BJ (cell line): ENCODE measurements at regions not wholly inside any gene's neighbourhood (a gene's known extent, or its start where the extent isn't known, plus 50 kb on each side); places are given as distances from the start of the nearest gene placed in this dataset.
A peak's percentile ranks its signal among the peaks of the same experiment; 100 is the strongest.
"Not testable (repeated sequence)": the region's sequence is repeated elsewhere in the genome, so short reads cannot be mapped to it uniquely, and the experiment has no call there.

Experiments
- CTCF ChIA-PET: fragments of 350-600 bp; formaldehyde crosslinking; extraction: SDS; loops from one replicate; lab custom pipeline; 2021; ENCODE audit warnings: antibody characterized with exemption, inconsistent platforms; lab: Yijun Ruan, JAX
- POLR2A ChIA-PET: fragments of 300-600 bp; sonication (Branson Sonifier 250); formaldehyde crosslinking; extraction: SDS; loops from one replicate; lab custom pipeline; 2021; ENCODE audit warnings: antibody characterized with exemption; lab: Charles Lee
- DNase-seq: peaks from one replicate; pipeline ENCODE4 v3.0.0-alpha.2; 2011; ENCODE audit warnings: low read depth
- H3K27me3 ChIP-seq: 2 replicates; pipeline ENCODE4 v1.6.0; 2011; ENCODE audit warnings: low read length; ENCODE audit not compliant: control insufficient read depth, insufficient read depth
- H3K36me3 ChIP-seq: 2 replicates; pipeline ENCODE4 v1.5.1; 2011; ENCODE audit warnings: low read length; ENCODE audit not compliant: control insufficient read depth, insufficient read depth
- H3K4me3 ChIP-seq: 2 replicates; pipeline ENCODE4 v1.5.1; 2011; ENCODE audit warnings: low read depth, mild to moderate bottlenecking, control low read depth, low read length
- TF ChIP-seq, protein P1 (sequence below): IDR thresholded peaks from 2 replicates; pipeline ENCODE4 v1.5.1; 2011; ENCODE audit warnings: low read depth, mild to moderate bottlenecking, control low read depth, inconsistent platforms, low read length, moderate library complexity; ENCODE audit not compliant: insufficient read depth

DNA sequence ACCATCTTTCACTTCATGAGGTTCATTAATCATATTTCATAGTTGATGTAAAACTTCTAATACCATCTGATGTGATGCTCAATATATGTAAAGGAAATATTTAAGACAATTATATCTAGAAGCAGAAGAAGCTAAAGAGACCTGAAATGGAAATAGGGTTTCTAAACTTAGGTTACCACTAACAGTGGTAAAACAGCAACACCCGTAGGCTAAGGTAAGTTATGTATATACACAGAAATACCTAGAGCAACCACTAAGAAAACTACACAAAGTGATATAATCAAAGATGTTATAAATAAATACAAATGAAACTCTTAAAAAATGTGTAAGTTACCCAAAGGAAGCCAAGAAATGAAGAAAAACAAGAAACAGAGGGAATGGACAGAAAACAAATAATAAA lies 61.1 kb upstream of the TNFSF4 start:
- no peak for DNase-seq
- POLR2A ChIA-PET: interaction anchor here (0.7 kb wide), 1 partner anchor 13 kb away, joined by 5 read pairs; no protein-coding TSS in a partner anchor
- CTCF ChIA-PET: interaction anchor here (0.7 to 1.0 kb wide), 2 partner anchors 10 to 524 kb away, joined by 3 read pairs; no protein-coding TSS in a partner anchor
- TF ChIP-seq, protein P1, sequence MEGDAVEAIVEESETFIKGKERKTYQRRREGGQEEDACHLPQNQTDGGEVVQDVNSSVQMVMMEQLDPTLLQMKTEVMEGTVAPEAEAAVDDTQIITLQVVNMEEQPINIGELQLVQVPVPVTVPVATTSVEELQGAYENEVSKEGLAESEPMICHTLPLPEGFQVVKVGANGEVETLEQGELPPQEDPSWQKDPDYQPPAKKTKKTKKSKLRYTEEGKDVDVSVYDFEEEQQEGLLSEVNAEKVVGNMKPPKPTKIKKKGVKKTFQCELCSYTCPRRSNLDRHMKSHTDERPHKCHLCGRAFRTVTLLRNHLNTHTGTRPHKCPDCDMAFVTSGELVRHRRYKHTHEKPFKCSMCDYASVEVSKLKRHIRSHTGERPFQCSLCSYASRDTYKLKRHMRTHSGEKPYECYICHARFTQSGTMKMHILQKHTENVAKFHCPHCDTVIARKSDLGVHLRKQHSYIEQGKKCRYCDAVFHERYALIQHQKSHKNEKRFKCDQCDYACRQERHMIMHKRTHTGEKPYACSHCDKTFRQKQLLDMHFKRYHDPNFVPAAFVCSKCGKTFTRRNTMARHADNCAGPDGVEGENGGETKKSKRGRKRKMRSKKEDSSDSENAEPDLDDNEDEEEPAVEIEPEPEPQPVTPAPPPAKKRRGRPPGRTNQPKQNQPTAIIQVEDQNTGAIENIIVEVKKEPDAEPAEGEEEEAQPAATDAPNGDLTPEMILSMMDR: no peak
- H3K27me3 ChIP-seq: no peaks in the 10 kb centered on the region
- H3K36me3 ChIP-seq: no peaks in the 10 kb centered on the region
- no peak overlapping the region for H3K4me3 ChIP-seq

DNA sequence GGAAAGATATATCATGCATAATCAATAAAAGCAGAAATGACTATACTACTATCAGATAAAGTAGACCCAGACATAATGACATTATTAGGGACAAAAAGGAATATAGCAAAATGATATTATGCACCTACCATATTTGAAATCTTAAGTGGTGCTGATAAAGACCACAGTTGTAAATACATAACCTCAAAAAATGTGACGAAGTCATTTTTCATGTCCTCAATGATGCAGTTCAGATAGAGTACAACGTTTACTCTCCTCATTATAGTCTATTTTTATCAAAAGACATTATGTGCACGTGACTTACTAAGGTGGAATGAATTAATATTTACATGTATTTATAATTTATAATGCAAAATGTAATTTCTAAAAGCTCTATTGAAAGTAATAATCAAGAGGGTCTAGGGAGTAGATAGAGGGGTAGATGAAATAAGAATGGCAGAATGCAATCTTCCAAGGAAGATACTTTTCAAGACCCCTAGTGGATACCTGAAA lies 61.7 kb upstream of the TNFSF4 start:
- DNase-seq: no peak
- H3K27me3 ChIP-seq: no peaks in the 10 kb centered on the region
- ChIA-PET POLR2A (no interaction called here), CTCF (no interaction called here)
- TF ChIP-seq, protein P1: no peak
- H3K4me3 ChIP-seq: no peak overlapping the region
- H3K36me3 ChIP-seq: no peaks in the 10 kb centered on the region

DNA sequence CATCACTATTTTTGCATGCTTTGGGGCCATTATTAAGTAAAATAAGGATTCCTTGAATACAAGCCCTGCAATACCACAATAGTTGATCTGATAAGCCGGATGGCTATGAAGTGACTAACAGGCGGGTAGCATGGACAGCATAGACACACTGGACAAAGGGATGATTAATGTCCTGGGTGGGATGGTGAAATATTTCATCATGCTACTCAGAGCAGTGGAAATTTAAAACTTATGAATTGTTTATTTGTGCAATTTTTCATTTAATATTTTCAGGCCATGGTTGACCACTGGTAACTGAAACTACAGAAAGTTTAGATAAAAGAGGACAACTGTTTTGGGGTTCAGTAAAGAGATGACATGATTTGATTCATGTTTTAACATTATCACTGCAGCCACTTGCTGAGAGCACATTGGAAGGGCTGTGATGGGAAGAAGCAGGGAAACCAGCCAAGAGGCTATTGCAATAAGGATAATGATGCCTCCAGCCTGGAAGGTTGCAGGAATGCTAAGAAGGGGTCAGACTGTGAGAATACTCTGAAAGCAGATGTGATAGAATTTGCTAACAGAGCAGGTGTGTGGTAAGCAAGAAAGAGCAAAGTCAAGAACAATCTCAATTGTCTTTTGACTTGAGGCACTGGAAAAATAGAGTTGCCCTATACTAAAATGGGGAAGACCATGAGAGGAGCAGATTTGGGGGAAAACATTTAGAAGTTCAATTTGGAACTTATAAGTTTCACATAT lies 62.5 kb upstream of the TNFSF4 start:
- ChIA-PET CTCF (interaction anchor here (0.7 kb wide), 1 partner anchor 340 kb away, joined by 3 read pairs; no protein-coding TSS in a partner anchor), POLR2A (interaction anchor here (0.7 kb wide), 1 partner anchor 739 kb away, joined by 3 read pairs; no protein-coding TSS in a partner anchor)
- TF ChIP-seq, protein P1: no peak
- Histone ChIP-seq H3K36me3 (no peaks in the 10 kb centered on the region), H3K4me3 (no peak overlapping the region), H3K27me3 (no peaks in the 10 kb centered on the region)
- peak; percentile 81 for DNase-seq

DNA sequence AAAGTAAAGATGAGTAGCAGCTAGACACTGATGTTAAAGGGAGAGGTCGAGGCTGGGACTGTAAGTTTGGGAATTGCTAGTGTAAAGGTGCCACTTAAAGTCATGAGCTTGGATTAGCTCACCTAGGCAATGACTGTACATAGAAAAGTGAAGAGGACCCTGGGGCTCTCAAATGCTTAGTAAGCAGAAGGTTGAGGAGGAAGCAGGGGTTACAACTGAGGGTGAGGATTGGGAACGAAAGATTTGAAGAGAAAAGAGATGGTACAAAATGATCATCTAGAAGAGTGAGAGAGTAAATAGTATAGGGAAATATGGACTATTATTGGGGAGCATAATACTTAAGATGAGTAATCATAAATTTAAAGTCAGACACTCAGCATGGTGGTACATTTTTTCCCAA lies 63.1 kb upstream of the TNFSF4 start:
- H3K4me3 ChIP-seq: no peak overlapping the region
- ChIA-PET POLR2A (interaction anchor here (0.7 kb wide), 1 partner anchor 739 kb away, joined by 3 read pairs; no protein-coding TSS in a partner anchor), CTCF (interaction anchor here (0.7 to 0.9 kb wide), 2 partner anchors 15 to 341 kb away, joined by 3 to 4 read pairs; no protein-coding TSS in a partner anchor)
- no peaks in the 10 kb centered on the region for H3K27me3 ChIP-seq
- DNase-seq: no peak
- no peaks in the 10 kb centered on the region for H3K36me3 ChIP-seq
- TF ChIP-seq, protein P1: no peak

DNA sequence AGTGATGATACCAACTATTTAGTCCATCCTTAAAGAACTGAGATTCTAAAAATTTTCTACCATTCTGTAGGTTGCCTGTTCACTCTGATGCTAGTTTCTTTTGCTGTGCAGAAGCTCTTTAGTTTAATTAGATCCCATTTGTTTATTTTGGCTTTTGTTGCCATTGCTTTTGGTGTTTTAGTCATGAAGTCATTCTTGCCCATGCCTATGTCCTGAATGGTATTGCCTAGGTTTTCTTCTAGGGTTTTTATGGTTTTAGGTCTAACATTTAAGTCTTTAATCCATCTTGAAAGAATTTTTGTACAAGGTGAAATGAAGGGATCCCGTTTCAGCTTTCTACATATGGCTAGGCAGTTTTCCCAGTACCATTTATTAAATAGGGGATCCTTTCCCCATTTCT lies 63.9 kb upstream of the TNFSF4 start:
- POLR2A ChIA-PET: interaction anchor here (0.5 kb wide), 2 partner anchors 273 to 479 kb away, joined by 3 read pairs; no protein-coding TSS in a partner anchor
- not testable (repeated sequence) for DNase-seq

More for the DNA sequence above, 63.9 kb upstream of the TNFSF4 start:
- not testable (repeated sequence) for H3K4me3 ChIP-seq, H3K36me3 ChIP-seq, H3K27me3 ChIP-seq
- CTCF ChIA-PET: interaction anchor here (0.9 kb wide), 1 partner anchor 16 kb away, joined by 4 read pairs; no protein-coding TSS in a partner anchor
